ENCODE measurements at regions not wholly inside any gene's neighbourhood (a gene's known extent, or its start where the extent isn't known, plus 50 kb on each side); places are given as distances from the start of the nearest gene placed in this dataset.

DNA sequence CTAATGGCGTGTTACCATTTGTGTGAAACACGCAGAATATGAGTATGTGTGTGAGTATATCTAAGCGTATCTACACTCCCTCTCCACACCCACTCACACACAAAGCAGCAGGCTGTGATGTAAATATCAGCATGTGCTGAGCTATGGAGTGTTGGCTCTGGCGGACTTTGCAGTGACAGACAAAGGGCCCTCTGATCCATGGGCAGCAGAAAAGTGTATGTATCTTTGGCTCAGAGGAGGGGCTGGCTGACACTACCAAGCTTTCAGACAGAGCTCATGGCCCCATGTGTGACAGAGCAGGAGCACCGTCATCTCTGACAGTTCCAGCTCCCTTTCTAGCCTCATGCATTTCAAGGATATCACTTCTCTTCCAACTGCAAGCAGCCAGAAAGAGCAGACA lies 57.2 kb upstream of the ASB18 start:
- no peak for TF ChIP-seq POLR2A (IDR thresholded peaks at IDR 0.05)
- TF ChIP-seq, protein P1, sequence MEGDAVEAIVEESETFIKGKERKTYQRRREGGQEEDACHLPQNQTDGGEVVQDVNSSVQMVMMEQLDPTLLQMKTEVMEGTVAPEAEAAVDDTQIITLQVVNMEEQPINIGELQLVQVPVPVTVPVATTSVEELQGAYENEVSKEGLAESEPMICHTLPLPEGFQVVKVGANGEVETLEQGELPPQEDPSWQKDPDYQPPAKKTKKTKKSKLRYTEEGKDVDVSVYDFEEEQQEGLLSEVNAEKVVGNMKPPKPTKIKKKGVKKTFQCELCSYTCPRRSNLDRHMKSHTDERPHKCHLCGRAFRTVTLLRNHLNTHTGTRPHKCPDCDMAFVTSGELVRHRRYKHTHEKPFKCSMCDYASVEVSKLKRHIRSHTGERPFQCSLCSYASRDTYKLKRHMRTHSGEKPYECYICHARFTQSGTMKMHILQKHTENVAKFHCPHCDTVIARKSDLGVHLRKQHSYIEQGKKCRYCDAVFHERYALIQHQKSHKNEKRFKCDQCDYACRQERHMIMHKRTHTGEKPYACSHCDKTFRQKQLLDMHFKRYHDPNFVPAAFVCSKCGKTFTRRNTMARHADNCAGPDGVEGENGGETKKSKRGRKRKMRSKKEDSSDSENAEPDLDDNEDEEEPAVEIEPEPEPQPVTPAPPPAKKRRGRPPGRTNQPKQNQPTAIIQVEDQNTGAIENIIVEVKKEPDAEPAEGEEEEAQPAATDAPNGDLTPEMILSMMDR (IDR thresholded peaks at IDR 0.05) = no peak
